Stimulated activated CD4-positive, alpha-beta T cell treated with anti-CD3 and anti-CD28 coated beads, Interleukin-12 subunit alpha, Interleukin-12 subunit beta, amount 100 ng/mL, for 24 hours (primary cell): ENCODE measurements at regions not wholly inside any gene's neighbourhood (a gene's known extent, or its start where the extent isn't known, plus 50 kb on each side); places are given as distances from the start of the nearest gene placed in this dataset.
"Not testable (repeated sequence)": the region's sequence is repeated elsewhere in the genome, so short reads cannot be mapped to it uniquely, and the experiment has no call there.

Experiments used
- DNase-seq, 2 experiments: peaks; one replicate each; pipeline ENCODE4 v3.0.0-alpha.2; 2020; ENCODE audit warnings: low read depth in 2 of 2

DNA sequence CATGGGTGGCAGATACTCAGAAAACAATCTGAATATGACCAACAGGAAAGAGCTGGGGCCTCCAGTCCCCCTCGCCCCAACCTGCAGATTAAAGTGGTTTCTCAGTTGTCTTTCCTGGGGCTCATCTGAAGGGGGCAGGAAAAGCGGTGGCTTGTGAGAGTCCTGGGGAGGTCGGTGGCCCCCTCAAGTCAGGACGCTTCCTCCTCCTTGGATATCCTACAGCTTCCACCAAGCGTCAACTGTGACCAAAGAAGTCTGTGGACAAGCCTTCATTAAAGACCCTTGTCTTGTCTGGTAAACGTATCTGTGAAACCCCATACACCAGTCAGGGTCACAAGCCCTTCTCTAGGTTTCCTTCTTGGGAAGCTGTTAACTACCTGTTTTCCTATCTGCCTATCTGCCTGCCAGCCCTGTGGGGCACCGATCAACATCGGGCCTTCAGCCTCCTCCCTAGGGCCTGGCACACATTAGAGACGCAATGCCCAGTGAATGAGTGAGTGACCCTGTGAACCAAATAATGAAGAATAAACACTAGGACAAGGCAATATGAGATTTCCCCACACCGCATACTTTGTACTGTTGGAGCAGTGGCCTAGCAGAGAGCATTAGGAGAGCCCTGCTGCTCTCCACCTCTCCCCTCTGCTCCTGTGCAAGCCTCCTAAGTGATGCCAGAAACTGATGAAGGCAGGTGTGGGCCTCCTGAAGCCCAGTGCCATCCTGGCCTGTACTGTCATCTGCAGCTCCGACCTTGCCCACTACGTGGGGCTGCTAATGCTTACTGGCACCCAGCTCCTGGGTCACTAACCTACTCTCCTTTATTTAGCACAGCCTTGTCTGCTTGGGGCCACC, 1317.8 kb downstream of the UQCRFS1 start:
- no peak for DNase-seq

DNA sequence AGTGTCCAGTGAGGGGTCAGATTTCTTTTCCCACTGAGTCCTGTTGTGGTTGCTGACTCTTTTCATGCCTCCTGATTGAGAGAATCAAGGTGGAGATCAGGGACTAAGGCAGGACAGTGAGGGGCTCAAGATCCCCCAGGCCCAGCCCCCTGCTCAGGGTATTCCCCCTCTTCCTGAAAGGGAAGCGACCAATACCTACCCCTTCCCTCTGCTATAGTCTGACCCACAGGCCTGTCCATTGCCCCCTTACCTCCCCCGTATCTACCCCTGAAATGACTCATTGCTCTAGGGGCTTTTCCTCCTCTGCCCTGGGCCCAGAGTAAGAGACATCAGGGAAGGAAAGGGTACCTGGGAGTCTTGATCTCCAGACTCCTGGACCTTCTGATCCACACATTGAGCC, 1320.5 kb downstream of the UQCRFS1 start:
- DNase-seq: no peak

DNA sequence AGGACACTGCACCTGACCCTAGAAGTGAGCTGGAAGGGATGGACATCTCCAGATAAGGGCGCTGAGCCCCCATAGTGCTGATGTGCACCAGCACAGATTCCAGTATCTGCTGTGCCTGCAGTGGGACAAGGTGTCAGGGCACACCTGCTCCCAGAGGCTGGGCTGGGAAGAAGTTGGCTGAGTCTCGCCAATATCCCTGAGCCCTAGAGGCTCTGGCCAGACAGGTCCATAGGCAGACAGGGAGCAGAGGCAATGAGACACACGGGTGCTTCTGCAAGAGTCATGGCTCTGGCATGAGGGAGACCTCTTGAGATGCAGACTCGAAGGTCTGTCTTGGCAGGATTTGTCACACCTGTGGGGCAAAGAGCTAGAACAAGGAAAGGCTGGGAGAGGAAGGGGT, 1321.5 kb downstream of the UQCRFS1 start:
- no peak for DNase-seq

DNA sequence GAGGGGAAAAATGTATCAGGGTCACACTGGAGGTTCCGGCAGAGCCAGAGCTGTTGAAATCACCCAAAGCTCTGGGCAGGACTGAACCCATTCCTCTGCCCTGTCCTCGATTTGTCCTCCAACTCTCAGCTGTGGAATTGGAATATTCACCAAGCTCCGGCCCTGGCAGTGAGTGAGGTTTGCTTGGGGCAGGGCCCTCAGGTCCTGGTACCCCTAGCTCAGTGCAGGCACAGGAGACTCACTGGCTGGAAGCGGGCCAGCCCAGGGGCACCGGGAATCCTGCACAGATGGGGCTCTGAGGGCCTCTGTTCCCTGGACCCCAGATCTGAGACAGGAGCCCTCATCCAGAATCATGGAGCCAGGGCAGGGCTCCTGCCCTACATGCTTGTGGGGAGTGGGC, 1322.3 kb downstream of the UQCRFS1 start:
- DNase-seq: no peak

DNA sequence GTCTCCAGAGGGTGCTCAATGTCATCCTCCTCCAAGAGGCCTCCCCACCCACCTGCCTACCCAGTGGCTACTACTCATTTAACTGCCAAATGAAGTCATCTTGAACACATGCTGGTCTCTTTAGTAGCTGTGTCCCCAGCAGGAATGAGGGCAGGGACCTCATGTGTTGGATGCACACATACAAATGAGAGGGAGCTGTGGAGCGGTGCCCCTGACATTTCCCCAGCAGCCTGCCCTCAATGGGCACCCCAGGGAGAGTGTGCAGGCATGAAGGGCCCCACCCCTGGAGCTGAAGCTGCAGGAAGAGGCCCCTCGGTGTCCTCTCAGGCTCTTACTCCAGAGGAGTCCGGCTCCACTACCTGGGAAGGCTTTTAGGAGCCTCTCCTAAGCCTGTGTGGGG, 1322.7 kb downstream of the UQCRFS1 start:
- no peak for DNase-seq

DNA sequence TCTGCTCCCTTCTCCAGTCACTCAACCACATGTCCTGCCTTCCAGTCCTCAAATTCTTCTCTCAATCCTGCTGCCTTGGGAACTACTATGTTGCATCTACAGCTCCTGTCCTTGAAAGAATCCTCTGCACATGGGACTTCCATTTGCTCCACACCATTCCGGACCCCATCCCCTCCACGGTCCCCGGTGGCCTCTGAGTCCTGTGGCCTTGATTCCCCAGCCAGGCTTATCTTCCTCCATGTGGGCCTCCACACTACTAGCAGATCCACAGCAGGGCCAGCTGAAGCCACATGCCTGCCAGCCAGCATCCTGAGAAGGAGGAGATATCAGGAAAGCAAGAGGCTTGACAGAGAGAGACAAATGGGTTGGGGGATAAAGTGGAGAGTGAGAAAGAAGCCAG, 1323.8 kb downstream of the UQCRFS1 start:
- DNase-seq: no peak

DNA sequence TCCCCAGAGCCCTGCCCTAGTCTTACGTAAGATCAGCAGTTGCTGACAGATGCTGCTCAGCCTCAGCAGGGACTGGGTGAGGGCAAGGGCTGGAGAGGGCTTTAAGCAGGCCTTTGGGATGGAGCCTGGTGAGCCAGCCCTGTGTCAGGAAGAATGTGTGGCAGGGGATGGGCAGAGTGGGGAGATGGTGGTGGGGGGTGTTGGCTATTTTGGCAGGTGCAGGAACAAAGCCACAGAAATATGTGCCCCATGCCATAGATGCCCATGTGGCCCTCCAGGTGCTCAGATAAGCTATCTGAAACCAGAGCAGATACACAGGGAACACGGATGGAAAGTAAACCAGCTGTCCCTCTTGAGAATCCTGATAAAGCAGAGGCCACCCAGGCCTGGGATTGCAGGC, 1325.0 kb downstream of the UQCRFS1 start:
- no peak for DNase-seq

DNA sequence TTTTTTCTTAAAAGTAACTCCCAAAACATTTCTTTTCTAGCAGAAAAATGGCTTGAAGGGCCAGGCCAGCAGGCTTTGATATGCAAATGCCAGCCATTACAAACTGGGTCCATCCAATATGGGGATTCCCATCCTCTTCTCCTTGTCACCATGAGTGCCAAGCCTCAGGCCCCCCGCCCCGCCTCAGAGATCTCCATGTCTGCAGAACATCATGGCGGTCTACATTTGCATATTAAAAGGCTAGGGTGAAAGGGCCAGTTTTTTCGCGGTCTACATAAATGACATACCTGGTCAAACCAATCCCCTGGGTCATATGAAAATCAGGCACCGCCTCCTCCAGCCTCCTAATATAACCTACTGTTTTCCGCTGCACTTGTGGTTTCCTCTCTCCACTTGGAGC, 1327.6 kb downstream of the UQCRFS1 start:
- no peak for DNase-seq

DNA sequence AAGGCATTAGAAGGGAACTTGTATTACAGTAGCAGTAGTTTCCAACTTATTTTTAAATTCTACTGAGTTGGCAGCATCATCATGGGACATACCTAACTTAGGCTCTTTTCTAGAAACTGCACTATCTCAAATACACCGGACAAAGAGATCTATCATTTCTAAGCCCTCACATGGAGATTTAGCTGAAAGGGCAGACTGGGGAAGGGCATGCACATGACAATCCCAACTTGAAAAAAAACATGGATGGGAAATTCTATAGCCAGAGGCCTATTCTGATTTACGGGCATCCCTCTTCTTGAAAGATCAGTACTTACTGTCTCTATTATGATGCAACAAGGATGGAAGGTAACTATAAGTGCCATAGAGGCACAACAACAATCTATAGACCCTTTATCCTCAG, 1328.6 kb downstream of the UQCRFS1 start:
- DNase-seq: no peak

DNA sequence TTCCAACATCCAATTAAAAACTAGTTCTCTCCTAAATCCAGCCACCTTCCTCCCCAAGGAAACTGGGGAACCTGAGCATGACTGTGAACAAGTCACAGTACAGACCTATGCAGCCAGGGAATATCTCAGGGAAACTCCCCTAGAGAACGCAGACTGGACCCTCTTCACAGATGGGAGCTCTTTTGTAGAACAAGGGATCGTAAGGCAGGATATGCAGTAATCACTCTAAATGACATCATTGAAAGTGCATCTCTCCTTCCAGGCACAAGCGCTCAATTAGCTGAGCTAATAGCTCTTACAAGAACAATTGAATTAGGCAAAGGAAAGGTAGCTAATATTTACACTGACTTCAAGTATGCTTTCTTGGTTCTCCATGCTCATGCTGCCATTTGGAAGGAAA, 1331.7 kb downstream of the UQCRFS1 start:
- DNase-seq: no peak

DNA sequence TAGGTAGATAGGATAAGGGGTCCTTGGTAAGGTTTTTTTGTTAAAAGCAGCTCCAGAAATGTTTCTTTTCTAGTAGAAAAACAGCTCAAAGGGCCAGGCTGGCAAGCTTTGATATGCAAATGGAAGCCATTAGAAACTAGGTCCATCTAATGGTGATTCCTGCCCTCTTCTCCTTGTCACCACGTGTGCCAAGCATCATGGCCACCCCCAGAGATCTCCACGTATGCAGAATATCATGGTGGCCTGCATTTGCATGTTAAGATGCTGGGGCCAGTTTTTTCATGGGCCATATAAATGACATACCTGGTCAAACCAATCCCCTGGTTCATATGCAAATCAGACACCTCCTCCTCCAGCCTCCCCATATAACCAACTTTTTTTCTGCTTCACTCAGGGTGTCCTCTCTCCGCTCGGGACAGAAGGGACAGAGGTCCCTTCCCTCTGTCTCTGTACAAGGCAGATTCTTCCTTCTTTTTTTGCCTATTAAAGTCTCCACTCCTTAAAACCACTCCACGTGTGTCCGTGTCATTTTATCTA, 1335.9 kb downstream of the UQCRFS1 start:
- no peak for DNase-seq

DNA sequence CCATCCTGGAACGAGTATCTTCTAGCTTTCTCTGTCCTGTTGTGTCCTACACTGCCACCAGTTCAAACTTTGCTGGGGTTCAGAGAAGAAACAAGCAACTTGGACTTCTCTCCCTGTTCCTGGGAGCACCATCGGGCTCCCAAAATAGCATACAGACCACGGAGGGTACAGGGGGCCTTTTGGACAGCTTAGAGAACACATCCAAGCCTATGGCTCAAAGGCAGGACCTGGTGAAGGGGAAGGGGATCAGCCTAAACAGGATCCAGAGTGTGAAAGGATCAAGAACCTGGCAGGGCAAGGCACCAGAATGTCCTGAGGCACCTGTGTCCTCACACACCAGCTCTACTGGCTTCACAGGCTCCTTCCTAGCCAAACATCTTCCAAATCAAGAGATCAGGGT, 1336.5 kb downstream of the UQCRFS1 start:
- DNase-seq: no peak

DNA sequence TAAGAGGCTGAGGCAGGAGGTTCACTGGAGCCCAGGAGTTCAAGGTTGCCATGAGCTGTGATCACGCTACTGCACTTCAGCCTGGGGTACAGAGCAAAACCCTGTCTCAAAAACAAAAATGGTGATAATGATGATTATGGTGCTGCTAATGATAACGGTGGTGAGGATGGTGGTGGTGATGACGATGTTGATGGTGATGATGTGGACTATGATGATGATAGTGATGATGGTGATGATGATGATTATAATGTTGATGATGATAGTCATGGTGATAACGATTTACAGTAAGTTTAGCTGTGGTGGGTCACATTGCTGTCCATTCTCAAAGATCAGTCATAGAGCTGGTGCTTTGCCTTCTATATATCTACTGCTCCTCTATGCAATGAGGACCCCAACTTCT, 1340.6 kb downstream of the UQCRFS1 start:
- no peak for DNase-seq

DNA sequence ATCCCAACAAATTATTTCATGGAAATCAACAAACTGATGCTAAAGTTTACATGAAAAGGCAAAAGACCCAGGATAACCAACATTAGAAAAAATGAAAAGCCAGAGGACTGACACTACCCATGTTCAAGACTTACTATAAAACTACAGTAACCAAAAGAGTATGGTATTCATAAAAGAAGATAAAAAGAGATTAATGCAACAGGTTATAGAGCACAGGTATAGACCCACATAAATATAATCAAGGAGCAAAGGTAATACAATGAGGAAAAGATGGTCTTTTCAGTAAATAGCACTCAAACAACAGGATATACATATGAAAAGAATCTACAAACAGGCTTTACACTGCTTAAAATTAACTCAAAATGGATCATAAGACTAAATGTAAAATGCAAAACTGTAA, 1342.7 kb downstream of the UQCRFS1 start:
- DNase-seq: no peak

DNA sequence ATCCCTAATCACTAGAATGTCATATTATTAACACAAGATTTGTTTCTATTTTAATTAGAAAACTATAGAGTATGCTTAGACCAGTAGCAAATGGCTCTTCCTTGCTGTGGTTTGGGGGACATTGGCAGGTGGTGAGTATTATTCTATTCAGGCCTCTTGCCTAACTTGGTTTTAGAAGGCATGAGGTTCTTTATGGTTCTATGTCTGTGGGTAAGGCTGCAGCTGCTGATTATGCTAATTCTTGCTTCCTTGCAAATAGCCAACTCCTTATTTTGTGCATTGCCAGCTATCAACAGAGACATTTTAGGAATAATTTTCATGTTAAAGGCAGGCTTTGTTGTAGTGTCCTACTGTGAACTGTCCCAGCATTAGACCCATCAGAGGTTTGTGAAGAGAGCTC, 1344.9 kb downstream of the UQCRFS1 start:
- no peak for DNase-seq

DNA sequence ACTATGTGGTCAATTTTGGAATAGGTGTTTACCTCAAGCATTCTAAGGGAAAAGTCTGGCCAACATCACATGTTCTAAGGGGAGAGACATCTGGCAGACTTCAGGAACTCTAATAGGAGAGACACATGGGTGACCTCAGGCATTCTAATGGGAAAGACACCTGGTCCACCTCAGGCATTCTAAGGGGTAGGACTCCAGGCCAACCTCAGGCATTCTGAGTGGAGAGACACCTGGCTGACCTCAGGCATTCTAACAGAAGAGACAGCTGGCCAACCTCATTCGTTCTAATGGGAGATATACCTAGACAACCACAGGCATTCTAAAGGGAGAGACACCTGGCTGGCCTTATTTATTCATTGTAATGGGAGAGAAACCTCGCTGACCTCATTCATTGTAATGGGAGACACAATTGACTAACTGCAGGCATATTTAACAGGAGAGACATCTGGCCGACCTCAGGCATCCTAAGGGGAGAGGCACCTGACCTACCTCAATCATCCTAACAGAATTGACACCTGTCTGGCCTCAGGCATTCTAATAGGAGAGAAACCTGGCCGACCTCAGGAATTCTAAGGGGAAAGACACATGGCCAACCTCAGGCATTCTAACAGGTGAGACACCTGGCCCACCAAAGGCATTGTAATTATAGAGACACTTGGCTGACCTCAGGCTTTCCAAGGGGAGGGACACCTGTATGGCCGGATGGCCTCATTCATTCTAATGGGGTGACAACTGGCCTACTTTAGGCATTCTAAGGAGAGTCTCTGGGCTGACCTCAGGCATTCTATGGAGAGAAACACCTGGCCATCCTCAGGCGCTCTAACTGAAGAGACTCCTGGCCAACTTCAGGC, 1346.8 kb downstream of the UQCRFS1 start:
- DNase-seq: no peak

DNA sequence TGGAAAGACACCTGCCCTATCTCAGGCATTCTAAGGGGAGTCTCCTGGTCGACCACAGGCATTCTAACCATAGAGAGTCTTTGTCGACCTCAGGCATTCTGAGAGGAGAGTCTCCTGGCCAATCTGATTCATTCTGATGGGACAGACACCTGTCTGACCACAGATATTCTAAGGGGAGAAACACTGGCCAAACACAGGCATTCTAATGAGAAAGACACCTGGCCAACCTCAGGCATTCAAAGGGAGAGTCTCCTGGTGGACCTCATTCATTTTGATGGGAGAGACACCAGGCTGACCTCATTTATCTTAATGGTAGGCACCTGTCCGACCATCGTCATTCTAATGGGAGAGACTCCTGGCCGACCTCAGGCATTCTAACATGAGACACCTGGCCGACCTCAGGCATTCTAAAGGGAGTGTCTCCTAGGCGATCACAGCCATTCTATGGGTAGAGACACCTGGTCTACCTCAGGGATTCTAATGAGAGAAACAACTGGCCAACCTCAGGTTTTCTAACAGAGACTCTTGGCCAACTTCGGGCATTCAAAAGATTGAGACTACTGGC, 1351.5 kb downstream of the UQCRFS1 start:
- DNase-seq: no peak

DNA sequence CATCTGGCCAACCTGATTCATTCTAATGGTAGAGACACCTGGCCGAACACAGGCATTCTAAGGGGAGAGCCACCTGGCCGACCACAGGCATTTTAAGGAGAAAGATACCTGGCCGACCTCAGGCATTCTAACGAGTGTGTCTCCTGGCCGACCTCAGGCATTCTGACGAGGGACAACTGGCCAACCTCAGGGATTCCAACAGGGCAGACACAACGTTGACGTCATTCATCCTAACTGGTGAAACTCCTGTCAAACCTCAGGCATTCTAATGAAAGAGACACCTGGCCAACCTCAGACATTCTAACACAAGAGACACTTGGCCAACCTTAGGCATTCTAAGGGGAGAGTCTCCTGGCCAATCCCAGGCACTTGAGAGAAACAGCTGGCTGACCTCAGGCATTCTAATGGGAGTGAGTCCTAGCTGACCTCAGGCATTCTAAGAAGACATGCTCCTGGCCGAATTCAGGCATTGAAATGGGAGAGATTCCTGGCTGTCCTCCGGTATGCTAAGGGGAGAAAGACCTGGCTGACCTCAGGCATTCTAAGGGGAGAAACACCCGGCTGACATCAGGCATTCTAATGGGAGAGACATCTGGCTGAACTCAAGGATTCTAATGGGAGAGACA, 1352.5 kb downstream of the UQCRFS1 start:
- DNase-seq: no peak

DNA sequence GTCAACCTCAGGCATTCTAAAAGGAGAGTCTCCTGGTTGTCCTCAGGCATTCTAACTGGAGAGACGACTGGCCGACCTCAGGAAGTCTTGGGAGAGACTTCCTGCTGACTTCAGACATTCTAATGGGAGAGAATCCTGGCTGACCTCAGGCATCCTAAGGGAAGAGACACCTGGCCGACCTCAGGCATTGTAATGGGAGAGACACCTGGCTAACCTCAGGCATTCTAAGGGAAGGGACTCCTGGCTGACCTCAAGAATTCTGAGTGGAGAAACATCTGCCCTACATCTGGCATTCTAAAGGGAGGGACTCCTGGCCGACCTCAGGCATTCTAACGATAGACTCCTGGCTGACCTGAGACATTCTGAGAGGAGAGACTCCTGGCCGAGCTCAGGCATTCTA, 1353.3 kb downstream of the UQCRFS1 start:
- DNase-seq: no peak

DNA sequence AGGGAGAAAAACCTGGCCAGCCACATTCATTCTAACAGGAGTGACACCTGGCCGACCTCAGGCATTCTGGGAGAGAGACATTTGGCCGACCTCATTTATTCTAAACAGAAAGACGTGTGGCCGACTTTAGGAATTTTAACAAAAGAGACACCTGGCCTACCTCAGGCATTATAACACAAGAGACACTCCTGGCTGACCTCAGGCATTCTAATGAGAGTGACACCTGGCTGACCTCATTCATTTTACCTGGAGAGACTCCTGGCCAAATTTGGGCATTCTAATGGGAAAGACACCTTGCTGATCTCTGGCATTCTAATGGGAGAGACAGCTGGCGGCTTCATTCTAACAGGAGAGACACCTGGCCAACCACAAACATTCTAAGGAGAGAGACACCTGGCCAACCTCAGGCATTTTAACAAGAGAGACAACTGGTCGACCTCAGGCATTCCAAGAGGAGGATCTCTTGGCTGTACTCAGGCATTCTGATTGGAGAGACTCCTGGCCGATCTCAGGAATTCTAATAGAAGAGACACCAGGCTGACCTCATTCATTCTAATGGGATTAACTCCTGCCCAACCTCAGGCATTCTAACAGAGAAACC, 1353.9 kb downstream of the UQCRFS1 start:
- DNase-seq: no peak

DNA sequence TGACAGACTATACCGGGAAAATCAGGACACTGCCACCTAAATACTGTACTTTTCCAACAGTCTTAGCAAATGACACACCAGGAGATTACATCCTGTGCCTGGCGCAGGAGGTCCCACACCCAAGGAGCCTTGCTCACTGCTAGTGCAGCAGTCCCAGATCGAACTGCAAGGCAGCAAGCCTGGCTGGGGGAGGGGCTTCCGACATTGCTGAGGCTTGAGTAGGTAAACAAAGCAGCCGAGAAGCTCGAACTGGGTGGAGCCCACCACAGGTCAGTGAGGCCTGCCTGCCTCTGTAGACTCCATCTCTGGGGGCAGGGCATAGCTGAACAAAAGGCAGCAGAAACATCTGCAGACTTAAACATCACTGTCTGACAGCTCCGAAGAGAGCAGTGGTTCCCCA, 1360.0 kb downstream of the UQCRFS1 start:
- DNase-seq: not testable (repeated sequence)
